Left lung (tissue), 4 donors: ENCODE measurements at regions not wholly inside any gene's neighbourhood (a gene's known extent, or its start where the extent isn't known, plus 50 kb on each side); places are given as distances from the start of the nearest gene placed in this dataset.

ENCODE experiments used
- ATAC-seq: fragments of 200-7000 bp; cut with Tn5 transposase; one replicate; pipeline ENCODE4 v1.9.1; 2020; ENCODE audit warnings: moderate library complexity
- DNase-seq, 4 donors: peaks; one replicate each; pipeline ENCODE4 v3.0.0-alpha.2; 2013 to 2020
- H3K27ac ChIP-seq, 2 donors: fragments of 200-600 bp; sonication (generic) in 1 of 2; one replicate each; pipeline versions ENCODE4 v1.5.0 to v1.8.0; 2020 to 2021
- H3K27me3 ChIP-seq, 2 donors: fragments of 200-600 bp; sonication (generic) in 1 of 2; one replicate each; pipeline versions ENCODE4 v1.5.0 to v1.8.0; 2020 to 2021
- H3K36me3 ChIP-seq, 2 donors: fragments of 200-600 bp; sonication (generic) in 1 of 2; one replicate each; pipeline versions ENCODE4 v1.5.0 to v1.8.0; 2020 to 2021
- H3K4me1 ChIP-seq, 2 donors: fragments of 200-600 bp; one replicate each; pipeline ENCODE4 v1.8.0; 2021
- H3K4me3 ChIP-seq, 2 donors: fragments of 200-600 bp; sonication (generic) in 1 of 2; one replicate each; pipeline versions ENCODE4 v1.5.0 to v1.8.0; 2020 to 2021; ENCODE audit warnings: mild to moderate bottlenecking in 1 of 2
- H3K9me3 ChIP-seq, 2 donors: fragments of 200-600 bp; sonication (generic) in 1 of 2; one replicate each; pipeline versions ENCODE4 v1.5.0 to v1.8.0; 2020 to 2021
- CTCF ChIP-seq, 2 donors: fragments of 200-600 bp; sonication (generic) in 1 of 2; IDR thresholded peaks; one replicate each; pipeline versions ENCODE4 v1.5.0 to v1.8.0; 2021; ENCODE audit warnings: antibody characterized with exemption in 2 of 2
- intact Hi-C, 2 donors: fragments of 100-400 bp; cut with DNase I; formaldehyde crosslinking; loops; one replicate each; pipeline versions ENCODE4 v1.11.2 to v1.14.2; 2022
- donor health status: DM: no; HTN: yes; CAD: no.
- donor health status: DM: no; HTN: no; CAD: no.

GRCh38 chr5:2608391-2608790 lies 143.1 kb downstream of the IRX2 start:
- Histone ChIP-seq H3K4me3 (no peak overlapping the region), H3K27me3 (no peaks in the 10 kb centered on the region), H3K9me3 (peaks cover 0 to 11% of the 10 kb centered on the region in 2 donors), H3K36me3 (no peaks in the 10 kb centered on the region), H3K27ac (no peak overlapping the region), H3K4me1 (no peaks in the 10 kb centered on the region)
- DNase-seq, result no peak
- no peak for ATAC-seq
- no peak for TF ChIP-seq CTCF (IDR thresholded peaks at IDR 0.05)
- intact Hi-C loops, result no loop called here

- Histone ChIP-seq H3K36me3 (no peaks in the 10 kb centered on the region), H3K27me3 (no peaks in the 10 kb centered on the region), H3K4me1 (no peaks in the 10 kb centered on the region), H3K4me3 (no peak overlapping the region), H3K9me3 (peaks cover 0 to 11% of the 10 kb centered on the region in 2 donors), H3K27ac (no peak overlapping the region)
- DNase-seq (no peak), ATAC-seq (no peak)
- intact Hi-C loops, result no loop called here
- TF ChIP-seq CTCF (IDR thresholded peaks at IDR 0.05), result no peak
Measured at GRCh38 chr5:2607598-2607997, 143.9 kb downstream of the IRX2 start.

GRCh38 chr5:2603272-2603575 lies 148.3 kb downstream of the IRX2 start:
- H3K27me3 ChIP-seq, result no peaks in the 10 kb centered on the region
- no peaks in the 10 kb centered on the region for H3K36me3 ChIP-seq
- no peaks in the 10 kb centered on the region for H3K4me1 ChIP-seq
- no peak overlapping the region for H3K27ac ChIP-seq
- intact Hi-C loops, result no loop called here
- H3K9me3 ChIP-seq, result no peaks in the 10 kb centered on the region
- ATAC-seq (no peak), DNase-seq (no peak)
- no peak for TF ChIP-seq CTCF (IDR thresholded peaks at IDR 0.05)
- no peak overlapping the region for H3K4me3 ChIP-seq

- ATAC-seq, result no peak
- intact Hi-C loops, result no loop called here
- Histone ChIP-seq H3K9me3 (no peaks in the 10 kb centered on the region), H3K4me3 (no peak overlapping the region), H3K4me1 (no peaks in the 10 kb centered on the region), H3K36me3 (no peaks in the 10 kb centered on the region), H3K27me3 (no peaks in the 10 kb centered on the region), H3K27ac (no peak overlapping the region)
- no peak for TF ChIP-seq CTCF (IDR thresholded peaks at IDR 0.05)
- DNase-seq, result peak in 1 of 4 donors; percentile 5
Measured at GRCh38 chr5:2602451-2603271, 148.8 kb downstream of the IRX2 start.

GRCh38 chr5:2598503-2598902 lies 153.0 kb downstream of the IRX2 start:
- Histone ChIP-seq H3K36me3 (no peaks in the 10 kb centered on the region), H3K27ac (no peak overlapping the region), H3K9me3 (no peaks in the 10 kb centered on the region), H3K4me3 (no peak overlapping the region), H3K27me3 (no peaks in the 10 kb centered on the region), H3K4me1 (no peaks in the 10 kb centered on the region)
- no peak for TF ChIP-seq CTCF (IDR thresholded peaks at IDR 0.05)
- intact Hi-C loops, result no loop called here
- DNase-seq (no peak), ATAC-seq (no peak)
